ENCODE measurements at regions not wholly inside any gene's neighbourhood (a gene's known extent, or its start where the extent isn't known, plus 50 kb on each side); places are given as distances from the start of the nearest gene placed in this dataset.
"Not testable (repeated sequence)": the region's sequence is repeated elsewhere in the genome, so short reads cannot be mapped to it uniquely, and the experiment has no call there.

DNA sequence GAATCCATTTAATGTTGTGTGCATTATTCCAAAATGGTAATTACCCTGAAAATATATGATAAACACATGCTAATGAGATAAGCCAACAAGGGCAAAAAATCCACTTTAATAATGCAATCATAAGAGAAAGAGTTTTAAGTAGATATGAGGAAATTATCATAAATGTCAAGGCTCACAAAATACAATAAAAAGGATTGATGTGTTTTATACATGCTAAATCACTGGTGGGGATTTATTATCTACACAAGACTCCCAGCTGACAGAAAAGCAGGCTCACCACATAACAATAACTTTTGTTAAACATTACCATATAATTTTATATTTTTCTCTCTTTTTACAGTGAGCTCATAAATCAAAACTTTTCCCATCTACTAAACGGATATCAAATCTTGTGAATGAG is 306.2 kb upstream of the GRAMD2B start:
- TF ChIP-seq, protein P1, sequence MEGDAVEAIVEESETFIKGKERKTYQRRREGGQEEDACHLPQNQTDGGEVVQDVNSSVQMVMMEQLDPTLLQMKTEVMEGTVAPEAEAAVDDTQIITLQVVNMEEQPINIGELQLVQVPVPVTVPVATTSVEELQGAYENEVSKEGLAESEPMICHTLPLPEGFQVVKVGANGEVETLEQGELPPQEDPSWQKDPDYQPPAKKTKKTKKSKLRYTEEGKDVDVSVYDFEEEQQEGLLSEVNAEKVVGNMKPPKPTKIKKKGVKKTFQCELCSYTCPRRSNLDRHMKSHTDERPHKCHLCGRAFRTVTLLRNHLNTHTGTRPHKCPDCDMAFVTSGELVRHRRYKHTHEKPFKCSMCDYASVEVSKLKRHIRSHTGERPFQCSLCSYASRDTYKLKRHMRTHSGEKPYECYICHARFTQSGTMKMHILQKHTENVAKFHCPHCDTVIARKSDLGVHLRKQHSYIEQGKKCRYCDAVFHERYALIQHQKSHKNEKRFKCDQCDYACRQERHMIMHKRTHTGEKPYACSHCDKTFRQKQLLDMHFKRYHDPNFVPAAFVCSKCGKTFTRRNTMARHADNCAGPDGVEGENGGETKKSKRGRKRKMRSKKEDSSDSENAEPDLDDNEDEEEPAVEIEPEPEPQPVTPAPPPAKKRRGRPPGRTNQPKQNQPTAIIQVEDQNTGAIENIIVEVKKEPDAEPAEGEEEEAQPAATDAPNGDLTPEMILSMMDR (IDR thresholded peaks at IDR 0.05; ENCODE audit: control insufficient read depth, extremely low read depth, insufficient read depth) = no peak
- H3K4me3 ChIP-seq (ENCODE audit: low read depth, low read length) = no peak overlapping the region
- DNase-seq (ENCODE audit: low read depth) = no peak

DNA sequence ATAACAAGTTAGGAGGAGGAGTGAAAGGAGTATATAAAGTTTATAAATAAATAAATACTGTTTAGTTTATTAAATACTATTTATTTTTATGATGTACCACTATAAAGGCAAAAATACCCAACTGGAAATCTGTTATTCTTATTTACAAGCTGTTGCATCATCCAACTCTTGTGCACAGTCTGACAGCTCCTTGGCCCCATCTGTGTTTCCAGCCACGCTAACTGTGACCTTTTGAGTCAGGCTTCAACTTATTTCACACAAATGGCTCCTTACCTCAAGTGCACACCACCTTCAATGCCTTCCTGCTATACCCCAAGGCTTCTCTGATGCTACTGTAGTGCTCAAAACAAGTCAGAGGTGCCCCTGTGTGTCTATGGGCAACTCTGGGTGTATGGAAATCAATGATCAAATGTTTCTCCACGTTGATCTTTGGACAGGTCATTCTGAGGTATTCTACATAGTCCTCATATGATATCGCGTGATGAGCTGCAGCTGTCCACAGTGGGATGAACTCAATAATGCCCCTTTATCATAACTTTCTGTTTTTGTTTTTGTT is 303.2 kb upstream of the GRAMD2B start:
- H3K4me3 ChIP-seq (ENCODE audit: low read depth, low read length) = no peak overlapping the region
- TF ChIP-seq, protein P1 (IDR thresholded peaks at IDR 0.05; ENCODE audit: control insufficient read depth, extremely low read depth, insufficient read depth) = no peak
- no peak for DNase-seq (ENCODE audit: low read depth)

DNA sequence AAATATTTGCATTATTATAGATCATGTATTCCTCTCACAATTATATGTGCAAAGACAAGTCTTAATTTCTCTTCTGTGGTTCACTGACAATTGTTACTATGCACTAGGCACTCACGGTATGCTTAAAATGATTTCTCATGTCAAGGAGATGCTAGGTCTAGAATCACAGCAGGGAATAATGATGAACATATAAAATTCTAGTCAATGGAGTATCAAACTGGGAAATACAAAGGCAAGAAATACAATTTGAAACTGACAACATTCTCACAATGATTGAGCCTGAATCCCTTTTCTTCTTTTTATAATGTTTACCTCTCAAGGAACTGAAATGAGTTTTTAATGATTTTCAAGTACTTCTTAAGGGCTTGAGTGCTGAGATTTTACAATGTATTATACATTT is 302.3 kb upstream of the GRAMD2B start:
- no peak overlapping the region for H3K4me3 ChIP-seq (ENCODE audit: low read depth, low read length)
- TF ChIP-seq, protein P1 (IDR thresholded peaks at IDR 0.05; ENCODE audit: control insufficient read depth, extremely low read depth, insufficient read depth) = no peak
- no peak for DNase-seq (ENCODE audit: low read depth)

DNA sequence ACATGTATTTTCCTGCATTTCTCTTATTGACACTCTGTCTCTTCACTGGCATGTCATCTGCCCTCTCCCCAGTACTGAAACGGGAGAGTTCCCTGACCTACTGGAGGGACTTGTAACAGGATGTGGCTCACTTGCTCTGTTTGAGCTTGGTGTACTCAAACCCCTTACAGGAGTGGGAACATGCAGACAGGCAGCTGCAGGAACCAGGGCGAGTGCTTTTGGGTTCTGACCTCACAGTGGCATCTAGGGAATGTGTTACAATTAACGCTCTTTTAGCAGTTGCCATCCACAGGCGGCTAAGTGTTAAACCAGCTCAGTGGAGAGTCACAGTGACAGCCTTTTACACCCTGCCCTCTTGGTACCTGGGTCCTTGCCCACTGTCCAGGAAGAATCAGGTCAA is 300.3 kb upstream of the GRAMD2B start:
- no peak overlapping the region for H3K4me3 ChIP-seq (ENCODE audit: low read depth, low read length)
- TF ChIP-seq, protein P1 (IDR thresholded peaks at IDR 0.05; ENCODE audit: control insufficient read depth, extremely low read depth, insufficient read depth) = no peak
- no peak for DNase-seq (ENCODE audit: low read depth)

DNA sequence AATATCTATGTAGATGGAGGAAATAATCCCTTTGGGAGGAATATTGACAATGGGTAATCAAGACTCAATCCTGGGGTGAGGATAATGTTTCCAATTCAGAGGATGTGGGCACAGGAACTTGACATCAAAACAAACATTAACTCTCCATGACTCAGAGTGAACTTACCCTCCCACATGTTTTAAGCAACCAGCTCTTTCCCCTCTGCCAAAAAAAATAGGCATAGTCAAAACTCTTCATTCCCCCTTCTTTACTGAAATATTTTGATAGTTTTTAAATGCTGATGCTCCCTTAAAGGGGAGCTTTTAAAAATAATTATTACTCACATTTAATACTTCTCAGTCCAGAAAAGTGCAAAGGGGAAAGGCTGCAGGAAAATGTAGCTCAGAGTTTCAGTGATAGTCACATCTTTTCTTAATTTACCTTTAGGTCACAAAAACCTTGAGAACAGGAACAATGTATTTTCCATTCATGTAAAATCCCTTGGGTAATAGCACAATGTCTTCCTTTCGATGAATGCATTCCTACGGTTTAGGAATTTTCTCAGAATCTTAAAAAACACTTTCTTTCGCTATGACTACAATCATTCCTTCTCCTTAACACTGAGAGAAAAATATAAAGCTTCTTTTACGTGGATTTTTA is 298.4 kb upstream of the GRAMD2B start:
- no peak overlapping the region for H3K4me3 ChIP-seq (ENCODE audit: low read depth, low read length)
- DNase-seq (ENCODE audit: low read depth) = no peak
- TF ChIP-seq, protein P1 (IDR thresholded peaks at IDR 0.05; ENCODE audit: control insufficient read depth, extremely low read depth, insufficient read depth) = no peak

DNA sequence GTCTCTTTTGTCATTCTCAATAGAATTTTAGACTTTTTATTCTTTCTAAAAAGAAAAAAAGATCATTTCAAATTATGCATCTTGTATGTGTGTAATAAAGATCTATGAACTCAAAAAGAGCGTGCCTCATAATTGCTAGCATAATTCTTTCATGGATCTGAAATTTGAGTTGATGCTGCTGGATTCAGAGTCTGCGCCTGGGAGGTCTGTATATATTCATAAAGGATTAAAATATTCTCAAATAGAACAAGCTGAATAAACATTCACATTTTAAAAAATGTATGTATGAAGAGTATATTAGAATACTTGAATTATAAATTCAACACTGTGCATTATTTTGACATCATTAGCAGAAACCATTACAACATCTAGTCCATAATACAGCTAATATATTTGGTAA is 297.8 kb upstream of the GRAMD2B start:
- TF ChIP-seq, protein P1 (IDR thresholded peaks at IDR 0.05; ENCODE audit: control insufficient read depth, extremely low read depth, insufficient read depth) = no peak
- no peak for DNase-seq (ENCODE audit: low read depth)
- no peak overlapping the region for H3K4me3 ChIP-seq (ENCODE audit: low read depth, low read length)

DNA sequence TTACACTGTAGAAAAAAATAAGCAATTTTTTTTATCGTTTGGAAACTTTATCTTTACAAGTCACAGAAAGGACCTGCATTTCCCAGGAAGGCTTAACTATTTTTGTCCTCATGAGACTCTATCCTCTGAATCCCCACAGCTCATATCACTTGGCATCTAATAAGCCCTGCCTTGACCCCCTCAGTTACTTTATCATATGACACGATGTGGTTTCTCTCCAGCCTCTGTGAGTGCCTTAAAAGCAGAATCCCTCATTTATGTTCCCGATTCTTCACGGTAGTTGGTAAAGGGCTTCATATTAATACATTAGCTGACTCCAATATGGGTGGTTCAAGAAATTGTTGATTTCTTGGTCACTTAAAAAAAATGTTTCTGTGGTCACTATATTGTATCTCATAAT is 296.6 kb upstream of the GRAMD2B start:
- TF ChIP-seq, protein P1 (IDR thresholded peaks at IDR 0.05; ENCODE audit: control insufficient read depth, extremely low read depth, insufficient read depth) = no peak
- no peak overlapping the region for H3K4me3 ChIP-seq (ENCODE audit: low read depth, low read length)
- DNase-seq (ENCODE audit: low read depth) = no peak

DNA sequence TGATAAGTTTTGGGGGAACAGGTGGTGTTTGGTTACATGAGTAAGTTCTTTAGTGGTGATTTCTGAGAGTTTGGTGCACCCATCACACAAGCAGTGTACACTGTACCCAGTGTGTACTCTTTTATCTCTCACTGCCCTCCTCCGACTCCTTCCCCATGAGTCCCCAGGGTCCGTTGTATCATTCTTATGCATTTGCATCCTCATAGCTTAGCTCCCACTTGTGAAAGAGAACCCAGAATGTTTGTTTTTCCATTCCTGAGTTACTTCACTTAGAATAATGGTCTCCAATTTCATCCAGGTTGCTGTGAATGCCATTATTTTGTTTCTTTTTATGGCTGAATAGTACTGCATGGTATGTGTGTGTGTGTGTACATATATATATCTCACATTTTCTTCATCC is 295.8 kb upstream of the GRAMD2B start:
- not testable (repeated sequence) for DNase-seq (ENCODE audit: low read depth); H3K4me3 ChIP-seq (ENCODE audit: low read depth, low read length)

Data from LNCaP clone FGC (cell line).